Coronary artery (tissue), 2 donors: ENCODE measurements at regions not wholly inside any gene's neighbourhood (a gene's known extent, or its start where the extent isn't known, plus 50 kb on each side); places are given as distances from the start of the nearest gene placed in this dataset.
A peak's percentile ranks its signal among the peaks of the same experiment; 100 is the strongest.

Source experiments
- DNase-seq: peaks from one replicate; pipeline ENCODE4 v3.0.0-alpha.2; 2017; ENCODE audit warnings: low spot score
- H3K27ac ChIP-seq, 2 donors: fragments of 200-600 bp; sonication (generic); one replicate each; pipeline ENCODE4 v1.5.1; 2016 to 2019
- H3K4me3 ChIP-seq: fragments of 200-600 bp; sonication (generic); 2 replicates; pipeline ENCODE4 v1.5.1; 2016; ENCODE audit warnings: mild to moderate bottlenecking, moderate library complexity
- TF ChIP-seq, protein P1 (sequence below): fragments of 200-600 bp; sonication (generic); IDR thresholded peaks from one replicate; pipeline ENCODE4 v1.5.1; 2019; ENCODE audit warnings: antibody characterized with exemption

DNA sequence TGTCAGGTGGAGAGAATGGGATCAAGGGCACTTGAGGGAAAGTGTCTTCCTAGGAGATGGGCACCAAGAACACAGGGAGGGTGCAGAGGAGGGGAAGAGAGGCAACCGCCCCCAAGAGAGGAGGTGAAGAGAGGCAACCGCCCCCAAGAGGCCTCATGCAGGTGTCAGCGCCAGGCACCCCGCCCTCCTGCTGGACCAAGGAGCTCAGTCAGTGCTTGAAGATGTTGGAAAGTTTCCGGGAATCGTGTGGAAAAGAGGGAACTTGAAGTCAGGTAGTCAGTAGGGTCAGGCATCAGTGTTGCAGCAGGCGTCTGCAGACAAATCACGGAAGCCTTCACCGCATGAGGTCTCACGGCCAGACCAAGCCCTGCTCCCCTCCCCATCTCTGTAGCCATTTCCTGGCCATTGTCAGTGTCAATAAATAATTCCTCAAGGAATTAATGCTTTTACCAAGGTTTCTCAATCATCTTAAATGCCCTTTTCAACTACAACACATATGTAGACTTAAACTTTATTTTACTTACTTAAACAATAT is 353.1 kb downstream of the EIPR1 start:
- DNase-seq: peak; percentile 54
- Histone ChIP-seq H3K4me3 (no peak overlapping the region), H3K27ac (no peak overlapping the region)
- TF ChIP-seq, protein P1, sequence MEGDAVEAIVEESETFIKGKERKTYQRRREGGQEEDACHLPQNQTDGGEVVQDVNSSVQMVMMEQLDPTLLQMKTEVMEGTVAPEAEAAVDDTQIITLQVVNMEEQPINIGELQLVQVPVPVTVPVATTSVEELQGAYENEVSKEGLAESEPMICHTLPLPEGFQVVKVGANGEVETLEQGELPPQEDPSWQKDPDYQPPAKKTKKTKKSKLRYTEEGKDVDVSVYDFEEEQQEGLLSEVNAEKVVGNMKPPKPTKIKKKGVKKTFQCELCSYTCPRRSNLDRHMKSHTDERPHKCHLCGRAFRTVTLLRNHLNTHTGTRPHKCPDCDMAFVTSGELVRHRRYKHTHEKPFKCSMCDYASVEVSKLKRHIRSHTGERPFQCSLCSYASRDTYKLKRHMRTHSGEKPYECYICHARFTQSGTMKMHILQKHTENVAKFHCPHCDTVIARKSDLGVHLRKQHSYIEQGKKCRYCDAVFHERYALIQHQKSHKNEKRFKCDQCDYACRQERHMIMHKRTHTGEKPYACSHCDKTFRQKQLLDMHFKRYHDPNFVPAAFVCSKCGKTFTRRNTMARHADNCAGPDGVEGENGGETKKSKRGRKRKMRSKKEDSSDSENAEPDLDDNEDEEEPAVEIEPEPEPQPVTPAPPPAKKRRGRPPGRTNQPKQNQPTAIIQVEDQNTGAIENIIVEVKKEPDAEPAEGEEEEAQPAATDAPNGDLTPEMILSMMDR: no peak

DNA sequence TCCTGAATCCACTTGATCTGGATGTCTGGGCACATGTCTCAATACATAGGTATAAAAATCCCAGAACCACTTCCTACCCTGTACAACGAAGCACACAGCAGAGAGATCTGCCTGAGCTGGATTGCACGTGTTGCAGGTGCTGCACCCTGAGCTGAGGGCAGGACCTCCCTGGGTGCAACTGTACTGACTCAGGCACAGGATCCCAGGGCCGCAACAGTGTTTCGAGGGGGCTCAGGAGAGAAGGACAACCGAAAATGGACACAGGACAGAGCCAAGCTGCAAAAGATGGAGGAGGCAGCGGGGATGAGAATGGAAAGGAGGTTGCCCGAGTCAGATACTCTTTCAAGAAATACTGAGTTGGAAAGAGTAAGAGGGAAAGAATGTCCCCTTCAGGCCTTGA is 354.1 kb downstream of the EIPR1 start:
- peak; percentile 31 for DNase-seq
- H3K4me3 ChIP-seq: no peak overlapping the region
- TF ChIP-seq, protein P1: no peak
- H3K27ac ChIP-seq: no peak overlapping the region

DNA sequence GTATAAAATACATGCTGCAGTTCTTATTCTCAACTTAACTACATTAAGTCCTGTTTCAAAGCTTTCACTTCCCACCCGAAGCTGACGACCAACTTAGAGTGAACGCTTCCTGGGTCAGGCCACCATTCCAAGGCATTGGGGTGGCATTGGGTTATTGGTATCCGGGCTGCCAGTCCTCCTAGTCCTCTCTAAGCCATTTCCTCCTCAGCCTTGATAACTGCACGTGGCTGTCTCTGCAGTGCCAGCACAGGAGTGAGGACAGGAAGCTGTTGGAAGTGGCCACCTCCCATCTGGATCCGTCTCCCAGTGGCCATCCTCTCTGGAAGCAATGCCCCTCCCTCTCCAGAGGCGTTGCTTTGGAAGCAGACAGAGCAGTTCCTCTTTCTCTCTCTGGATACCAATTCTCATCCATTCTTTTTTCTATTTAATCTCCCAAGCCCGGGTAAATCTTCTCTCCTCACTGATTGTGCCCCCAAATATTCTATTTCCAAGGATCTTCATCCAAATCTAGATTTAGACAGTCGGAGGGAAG is 354.7 kb downstream of the EIPR1 start:
- Histone ChIP-seq H3K4me3 (no peak overlapping the region), H3K27ac (no peak overlapping the region)
- TF ChIP-seq, protein P1: no peak
- peak; percentile 21 for DNase-seq

DNA sequence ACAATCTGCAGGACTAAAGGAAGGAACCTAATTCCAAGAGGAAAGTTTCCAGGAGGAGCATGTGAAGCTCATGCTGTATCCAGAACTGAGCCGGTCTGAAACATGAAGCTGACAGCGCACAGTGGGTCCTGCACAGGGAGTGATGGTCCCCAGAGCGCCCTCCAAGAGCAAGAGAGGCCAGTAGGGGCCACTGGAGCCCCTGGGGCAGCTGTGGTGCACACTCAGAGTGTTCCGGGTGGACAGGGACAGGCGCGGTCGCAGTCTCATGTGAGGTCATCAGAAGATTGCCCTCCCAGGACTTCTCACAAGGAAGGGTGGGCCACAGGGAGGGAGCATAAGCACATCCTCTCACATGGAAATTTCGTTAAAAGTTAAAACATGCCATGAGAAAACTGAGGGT is 355.9 kb downstream of the EIPR1 start:
- TF ChIP-seq, protein P1: no peak
- H3K27ac ChIP-seq: no peak overlapping the region
- DNase-seq: peak; percentile 14
- no peak overlapping the region for H3K4me3 ChIP-seq

DNA sequence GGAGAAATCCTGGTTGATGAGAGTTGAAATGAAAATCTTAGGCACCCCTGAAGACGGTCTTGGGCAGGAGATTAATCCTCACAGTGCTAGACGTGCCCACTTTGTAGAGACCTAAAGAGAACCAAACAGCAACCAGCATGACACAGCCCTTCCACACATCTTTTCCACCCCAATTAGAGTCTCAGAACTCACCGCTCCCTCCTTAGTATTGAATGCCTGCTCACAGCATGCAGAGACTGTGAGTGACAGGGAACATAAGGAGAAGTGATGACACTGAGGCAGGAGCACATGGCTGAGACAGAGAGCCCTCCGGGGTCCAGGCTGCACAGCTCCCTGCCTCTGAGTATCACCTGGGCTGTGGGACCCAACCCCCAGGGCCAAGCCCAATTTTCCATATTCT is 367.6 kb downstream of the EIPR1 start:
- TF ChIP-seq, protein P1: no peak
- DNase-seq: no peak
- no peak overlapping the region for H3K27ac ChIP-seq
- H3K4me3 ChIP-seq: no peak overlapping the region

DNA sequence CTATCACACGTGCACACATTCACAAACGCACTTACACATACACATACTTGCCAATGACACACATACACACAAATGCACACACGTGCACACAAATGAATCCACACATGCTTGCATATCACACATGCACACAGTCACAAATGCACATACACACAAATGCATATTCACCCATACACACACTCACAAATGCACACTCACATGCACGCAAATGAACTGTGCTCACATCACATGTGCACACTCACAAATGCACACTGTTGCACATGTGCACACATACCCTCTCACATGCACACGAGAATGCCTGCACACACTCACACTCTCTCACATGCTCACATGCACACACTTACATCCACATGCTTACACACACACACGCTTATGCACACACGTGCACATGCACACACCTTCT is 368.1 kb downstream of the EIPR1 start:
- no peak overlapping the region for H3K27ac ChIP-seq
- no peak for DNase-seq
- TF ChIP-seq, protein P1: no peak
- no peak overlapping the region for H3K4me3 ChIP-seq

DNA sequence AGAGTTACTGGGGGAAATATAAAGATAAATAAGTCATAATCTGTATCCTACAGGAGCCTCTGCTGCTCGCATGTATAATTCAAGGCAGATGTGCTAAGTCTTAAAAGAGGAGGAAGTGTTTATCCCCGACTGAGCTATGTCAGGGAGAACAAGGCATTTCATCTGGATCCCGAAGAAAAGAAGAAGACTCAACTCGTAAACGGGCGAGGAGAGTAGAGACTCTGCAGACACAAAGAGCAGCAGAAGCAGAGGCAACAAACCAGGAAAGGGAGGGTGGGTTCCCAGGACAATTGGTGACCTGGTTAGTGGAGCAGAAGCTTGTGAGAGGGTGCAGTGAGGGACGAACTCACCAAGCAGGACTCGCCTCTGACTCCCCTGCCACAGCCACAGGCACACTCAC is 368.6 kb downstream of the EIPR1 start:
- TF ChIP-seq, protein P1: no peak
- DNase-seq: no peak
- Histone ChIP-seq H3K27ac (no peak overlapping the region), H3K4me3 (no peak overlapping the region)
